GM13977 (cell line): ENCODE measurements at regions not wholly inside any gene's neighbourhood (a gene's known extent, or its start where the extent isn't known, plus 50 kb on each side); places are given as distances from the start of the nearest gene placed in this dataset.

Source experiments
- DNase-seq: peaks from one replicate; pipeline ENCODE4 v3.0.0; 2012; ENCODE audit warnings: low spot score
- in situ Hi-C: fragments of 300-500 bp; cut with MboI; formaldehyde crosslinking; loops from one replicate; pipeline ENCODE4 v1.12.0; 2022; ENCODE audit warnings: low sequenced_read_pairs, low pct_unique_long_range_greater_than_20kb, mixed read lengths, inconsistent platforms; ENCODE audit not compliant: unreplicated experiment
- TF ChIP-seq, protein P1 (sequence below): IDR thresholded peaks from 2 replicates; pipeline ENCODE4 v1.5.1; 2012; ENCODE audit warnings: mild to moderate bottlenecking, control low read depth; ENCODE audit not compliant: insufficient read depth; ENCODE audit errors: extremely low read depth, missing control alignments

DNA sequence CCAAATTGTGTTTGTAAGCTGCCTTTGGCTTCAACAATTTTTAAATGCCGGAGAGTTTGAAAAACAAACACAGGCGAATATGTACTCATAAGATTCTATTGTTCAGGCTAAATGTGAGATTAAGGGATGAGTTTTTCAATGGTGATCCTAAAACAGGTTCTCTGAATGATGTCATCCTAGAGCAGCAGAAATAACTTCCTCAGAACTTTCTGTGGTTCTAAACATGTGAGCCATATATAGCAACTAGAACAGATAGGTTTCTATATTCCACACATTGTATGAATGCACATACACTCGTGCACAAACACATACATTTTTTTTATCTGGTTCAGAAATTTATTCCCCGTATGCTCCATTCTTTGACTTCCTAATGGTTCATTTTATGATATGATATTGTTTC, 1352.2 kb downstream of the CDH8 start:
- no peak for DNase-seq
- in situ Hi-C loops: no loop called here
- TF ChIP-seq, protein P1, sequence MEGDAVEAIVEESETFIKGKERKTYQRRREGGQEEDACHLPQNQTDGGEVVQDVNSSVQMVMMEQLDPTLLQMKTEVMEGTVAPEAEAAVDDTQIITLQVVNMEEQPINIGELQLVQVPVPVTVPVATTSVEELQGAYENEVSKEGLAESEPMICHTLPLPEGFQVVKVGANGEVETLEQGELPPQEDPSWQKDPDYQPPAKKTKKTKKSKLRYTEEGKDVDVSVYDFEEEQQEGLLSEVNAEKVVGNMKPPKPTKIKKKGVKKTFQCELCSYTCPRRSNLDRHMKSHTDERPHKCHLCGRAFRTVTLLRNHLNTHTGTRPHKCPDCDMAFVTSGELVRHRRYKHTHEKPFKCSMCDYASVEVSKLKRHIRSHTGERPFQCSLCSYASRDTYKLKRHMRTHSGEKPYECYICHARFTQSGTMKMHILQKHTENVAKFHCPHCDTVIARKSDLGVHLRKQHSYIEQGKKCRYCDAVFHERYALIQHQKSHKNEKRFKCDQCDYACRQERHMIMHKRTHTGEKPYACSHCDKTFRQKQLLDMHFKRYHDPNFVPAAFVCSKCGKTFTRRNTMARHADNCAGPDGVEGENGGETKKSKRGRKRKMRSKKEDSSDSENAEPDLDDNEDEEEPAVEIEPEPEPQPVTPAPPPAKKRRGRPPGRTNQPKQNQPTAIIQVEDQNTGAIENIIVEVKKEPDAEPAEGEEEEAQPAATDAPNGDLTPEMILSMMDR: no peak

DNA sequence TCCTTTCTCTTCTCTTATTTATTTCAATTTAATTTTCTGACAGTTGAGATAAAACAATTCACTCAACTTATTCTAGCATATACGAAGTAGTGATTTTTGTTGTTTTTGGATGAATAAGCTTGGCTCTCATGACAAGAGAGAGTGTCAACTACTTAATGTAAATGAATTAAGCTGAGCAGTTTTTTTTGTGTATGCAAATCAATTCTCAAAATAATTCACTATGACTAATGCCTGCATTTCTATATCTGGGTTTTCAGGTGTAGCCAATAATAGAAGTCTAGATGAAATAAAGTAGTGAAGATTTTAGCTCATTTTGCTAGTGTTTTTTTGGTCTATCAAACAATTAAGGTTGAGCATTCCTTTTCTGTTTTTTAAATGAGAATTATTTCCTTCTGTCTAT, 1354.0 kb downstream of the CDH8 start:
- DNase-seq: no peak
- TF ChIP-seq, protein P1: no peak
- in situ Hi-C loops: no loop called here

DNA sequence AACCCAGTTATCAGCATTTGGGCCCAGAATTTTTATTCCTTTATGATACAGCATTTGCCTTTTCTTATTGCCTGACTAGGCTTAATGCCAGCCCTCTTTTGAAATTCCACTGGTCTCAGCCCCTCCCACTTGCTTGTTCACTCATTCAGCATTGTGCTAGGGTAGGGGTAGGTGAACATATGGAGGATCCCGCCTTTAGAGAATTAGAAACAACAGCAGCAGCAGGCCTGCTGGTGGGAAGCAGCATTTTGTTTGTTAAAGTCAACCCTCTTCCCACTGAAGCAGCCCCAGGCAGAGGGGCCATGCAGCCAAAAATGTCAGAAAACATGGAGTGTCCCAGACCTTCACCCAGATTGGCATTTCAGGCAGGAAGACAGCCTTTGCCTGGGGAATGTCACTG, 1355.2 kb downstream of the CDH8 start:
- TF ChIP-seq, protein P1: no peak
- in situ Hi-C loops: no loop called here
- no peak for DNase-seq

DNA sequence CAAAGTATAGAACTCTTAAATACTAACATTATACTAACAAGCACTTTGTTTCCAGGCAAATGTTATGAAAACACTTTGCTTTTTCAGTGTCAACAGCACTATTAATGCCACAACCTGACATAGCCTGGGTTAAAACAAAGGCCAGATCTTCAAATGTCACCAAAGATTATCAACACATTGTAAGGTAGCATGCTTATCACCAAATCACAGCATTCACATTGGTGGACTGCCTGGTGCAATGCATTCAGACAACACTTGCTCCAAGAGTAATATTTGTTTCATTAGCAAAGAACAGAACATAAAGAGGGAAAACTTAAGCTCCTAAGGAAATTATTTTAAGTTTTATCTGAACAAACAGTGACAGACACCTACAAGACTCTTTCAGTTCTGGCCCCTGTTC, 1361.2 kb downstream of the CDH8 start:
- no peak for DNase-seq
- in situ Hi-C loops: no loop called here
- TF ChIP-seq, protein P1: no peak

DNA sequence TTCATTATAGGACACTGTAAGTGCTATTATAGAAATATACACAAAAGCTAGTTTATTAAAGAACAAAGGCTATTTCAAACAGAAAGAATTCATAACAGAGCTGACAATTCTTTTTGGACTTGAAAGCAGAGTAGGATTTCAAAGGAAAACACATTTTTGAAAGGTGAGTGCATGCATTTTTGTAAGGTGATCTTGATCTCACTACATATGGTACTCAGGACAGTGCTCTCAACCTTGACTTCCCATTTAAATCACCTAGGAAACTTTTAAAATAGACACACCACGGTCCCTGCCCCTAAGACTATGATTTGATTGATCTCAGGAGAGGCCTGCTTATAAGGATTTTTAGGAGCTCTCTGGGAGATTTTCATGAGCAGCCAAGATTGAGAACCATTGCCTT, 1362.0 kb downstream of the CDH8 start:
- TF ChIP-seq, protein P1: no peak
- in situ Hi-C loops: no loop called here
- no peak for DNase-seq

DNA sequence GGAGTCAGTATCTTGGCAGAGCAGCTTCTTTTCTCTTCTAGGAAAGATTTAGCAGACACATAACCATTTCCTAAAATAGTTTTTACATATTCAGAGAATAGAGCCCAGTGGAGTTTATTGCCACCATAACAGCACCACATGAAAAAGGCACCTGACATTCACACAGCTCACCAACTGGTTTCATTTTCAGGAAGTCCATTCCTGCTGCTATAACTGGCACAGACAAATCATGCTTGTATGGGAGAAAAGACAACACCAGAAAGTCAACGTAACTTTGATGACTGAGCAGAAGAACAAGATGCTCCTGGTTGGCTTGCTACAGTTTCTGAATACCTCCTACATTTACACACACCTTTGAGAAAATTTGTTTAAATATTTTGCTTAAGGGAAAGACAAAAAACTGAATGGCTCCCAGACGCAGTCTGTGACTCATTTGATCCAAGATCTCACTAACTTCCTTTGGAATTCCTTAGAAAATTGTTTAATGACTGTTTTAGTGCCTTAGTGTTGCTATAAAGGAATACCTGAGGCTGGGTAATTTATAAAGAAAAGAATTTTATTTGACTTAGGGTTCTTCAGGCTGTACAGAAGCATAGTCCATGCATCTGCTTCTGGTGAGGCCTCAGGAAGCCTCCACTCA, 1380.6 kb downstream of the CDH8 start:
- in situ Hi-C loops: no loop called here
- DNase-seq: no peak
- TF ChIP-seq, protein P1: no peak
